RWPE1 (cell line): ENCODE measurements at regions not wholly inside any gene's neighbourhood (a gene's known extent, or its start where the extent isn't known, plus 50 kb on each side); places are given as distances from the start of the nearest gene placed in this dataset.

Experiments
- CTCF ChIA-PET: fragments of 350-600 bp; sonication (Branson Sonifier 250); formaldehyde crosslinking; extraction: SDS; loops from one replicate; lab custom pipeline; 2021; lab: Yijun Ruan, JAX
- POLR2A ChIA-PET: fragments of 400-600 bp; formaldehyde crosslinking; extraction: SDS; loops from one replicate; lab custom pipeline; 2020; ENCODE audit warnings: antibody characterized with exemption; ENCODE audit not compliant: low non-redundant PET; lab: Yijun Ruan, JAX
- DNase-seq: peaks from one replicate; pipeline ENCODE4 v3.0.0; 2012; ENCODE audit warnings: low spot score
- H3K27ac ChIP-seq: fragments of 450-650 bp; 2 replicates; pipeline ENCODE4 v1.5.1; 2017
- TF ChIP-seq, protein P1 (sequence below): fragments of 450-650 bp; conservative IDR thresholded peaks from 2 replicates; pipeline ENCODE4 v1.5.1; 2017; ENCODE audit warnings: low read depth, mild to moderate bottlenecking

DNA sequence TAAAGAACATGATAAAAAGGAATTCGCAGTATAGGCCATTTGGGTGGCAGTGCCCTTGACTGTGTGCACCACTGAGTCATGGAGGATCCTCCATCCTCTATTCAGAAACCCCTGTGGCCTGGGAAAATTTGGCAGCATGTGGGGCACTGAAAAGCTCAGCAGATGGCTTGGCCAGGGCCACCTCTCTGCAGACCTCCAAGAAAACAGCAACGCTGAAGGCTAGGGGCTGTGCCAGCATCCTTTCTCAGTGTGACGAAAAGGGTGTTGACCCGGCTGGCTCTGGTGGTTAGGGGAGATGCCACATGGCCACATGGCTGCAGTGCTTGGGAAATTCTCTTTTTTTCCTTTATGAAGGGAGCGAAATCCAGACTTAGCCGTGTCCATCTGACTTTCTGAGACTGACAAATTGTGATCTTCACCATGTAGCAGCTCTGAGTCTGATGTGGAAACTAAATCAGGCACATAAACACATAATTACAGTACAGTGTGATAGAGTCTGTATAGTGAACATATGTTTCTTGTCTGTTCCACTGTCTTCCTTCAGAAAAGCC is 178.0 kb downstream of the KCTD12 start:
- CTCF ChIA-PET, result interaction anchor here (0.6 kb wide), 1 partner anchor 238 kb away, joined by 3 read pairs; no protein-coding TSS in a partner anchor
- TF ChIP-seq, protein P1, sequence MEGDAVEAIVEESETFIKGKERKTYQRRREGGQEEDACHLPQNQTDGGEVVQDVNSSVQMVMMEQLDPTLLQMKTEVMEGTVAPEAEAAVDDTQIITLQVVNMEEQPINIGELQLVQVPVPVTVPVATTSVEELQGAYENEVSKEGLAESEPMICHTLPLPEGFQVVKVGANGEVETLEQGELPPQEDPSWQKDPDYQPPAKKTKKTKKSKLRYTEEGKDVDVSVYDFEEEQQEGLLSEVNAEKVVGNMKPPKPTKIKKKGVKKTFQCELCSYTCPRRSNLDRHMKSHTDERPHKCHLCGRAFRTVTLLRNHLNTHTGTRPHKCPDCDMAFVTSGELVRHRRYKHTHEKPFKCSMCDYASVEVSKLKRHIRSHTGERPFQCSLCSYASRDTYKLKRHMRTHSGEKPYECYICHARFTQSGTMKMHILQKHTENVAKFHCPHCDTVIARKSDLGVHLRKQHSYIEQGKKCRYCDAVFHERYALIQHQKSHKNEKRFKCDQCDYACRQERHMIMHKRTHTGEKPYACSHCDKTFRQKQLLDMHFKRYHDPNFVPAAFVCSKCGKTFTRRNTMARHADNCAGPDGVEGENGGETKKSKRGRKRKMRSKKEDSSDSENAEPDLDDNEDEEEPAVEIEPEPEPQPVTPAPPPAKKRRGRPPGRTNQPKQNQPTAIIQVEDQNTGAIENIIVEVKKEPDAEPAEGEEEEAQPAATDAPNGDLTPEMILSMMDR, result no peak
- H3K27ac ChIP-seq, result no peak overlapping the region
- POLR2A ChIA-PET, result no interaction called here
- no peak for DNase-seq

DNA sequence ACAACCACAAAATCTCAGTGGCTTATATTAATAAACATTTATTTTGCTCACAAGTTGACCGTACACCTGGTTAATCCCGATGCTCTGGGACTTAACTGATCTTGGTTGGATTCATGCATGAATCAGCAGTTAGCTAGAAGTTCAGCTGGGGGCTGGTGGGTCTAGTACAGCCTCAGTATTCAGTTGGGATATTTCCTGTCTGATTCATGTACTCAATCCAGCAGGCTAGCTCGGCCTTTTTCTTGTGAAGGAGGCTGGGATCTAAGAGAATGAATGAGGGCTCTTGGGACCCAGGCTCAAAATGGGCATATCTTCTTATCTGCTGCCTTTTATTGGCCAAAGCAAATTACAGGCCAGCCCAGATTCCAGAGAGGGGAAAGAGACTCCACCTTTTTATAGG is 178.8 kb downstream of the KCTD12 start:
- no peak overlapping the region for H3K27ac ChIP-seq
- DNase-seq, result no peak
- CTCF ChIA-PET, result no interaction called here
- POLR2A ChIA-PET, result no interaction called here
- TF ChIP-seq, protein P1, result no peak

DNA sequence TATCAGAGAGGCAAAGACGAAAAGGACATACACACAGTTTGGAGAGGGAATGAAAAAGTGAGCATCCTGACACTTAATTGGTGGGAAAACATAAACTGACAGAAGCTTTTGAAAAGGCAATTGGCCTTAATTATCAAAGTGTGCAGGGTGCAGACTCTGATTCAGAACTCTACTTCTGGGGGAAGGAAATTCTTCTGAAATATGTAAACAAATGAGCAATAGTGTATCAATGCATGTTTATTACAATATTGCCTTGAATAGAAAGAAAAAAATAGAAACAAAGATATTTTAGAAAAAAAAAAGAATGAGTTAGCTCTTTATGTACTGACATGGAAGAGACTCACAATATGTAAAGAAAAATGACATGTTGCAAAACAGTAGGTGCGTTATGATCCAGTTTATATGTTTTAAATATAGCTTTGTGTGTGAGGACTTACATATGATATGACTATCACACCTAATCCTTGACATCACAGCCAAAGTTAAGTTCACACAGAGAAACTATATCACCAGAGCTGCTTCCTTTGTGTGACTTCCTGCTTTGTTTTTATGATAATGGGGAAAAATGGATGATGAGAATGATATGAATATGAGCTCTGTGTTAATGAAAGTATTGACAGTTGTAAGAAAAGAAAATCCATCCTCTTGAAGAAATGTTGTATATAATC is 182.4 kb downstream of the KCTD12 start:
- POLR2A ChIA-PET, result no interaction called here
- no peak overlapping the region for H3K27ac ChIP-seq
- TF ChIP-seq, protein P1, result no peak
- CTCF ChIA-PET, result interaction anchor here (0.6 kb wide), 3 partner anchors 30 to 323 kb away, joined by 3 to 6 read pairs (median 5); no protein-coding TSS in a partner anchor
- no peak for DNase-seq

DNA sequence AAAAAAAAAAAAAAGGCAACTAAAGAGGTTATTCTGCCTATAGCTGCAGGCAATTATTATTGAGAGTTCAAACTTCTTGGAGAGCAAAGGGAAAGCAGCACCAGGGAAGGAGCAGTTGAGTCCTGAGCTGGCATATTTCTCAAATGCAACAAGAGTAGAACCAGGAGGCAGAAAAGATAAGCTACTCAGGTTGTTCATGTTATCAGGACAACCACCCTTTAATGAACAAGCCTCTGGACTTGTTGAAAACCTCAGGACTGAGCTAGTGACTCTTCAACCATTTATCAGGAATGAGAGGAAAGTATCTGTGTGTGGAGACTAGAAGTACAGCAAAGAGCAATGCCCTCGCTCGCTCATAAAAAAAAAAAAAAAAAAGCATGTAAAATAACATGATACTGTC is 183.0 kb downstream of the KCTD12 start:
- DNase-seq, result no peak
- CTCF ChIA-PET, result no interaction called here
- TF ChIP-seq, protein P1, result no peak
- POLR2A ChIA-PET, result no interaction called here
- H3K27ac ChIP-seq, result no peak overlapping the region

DNA sequence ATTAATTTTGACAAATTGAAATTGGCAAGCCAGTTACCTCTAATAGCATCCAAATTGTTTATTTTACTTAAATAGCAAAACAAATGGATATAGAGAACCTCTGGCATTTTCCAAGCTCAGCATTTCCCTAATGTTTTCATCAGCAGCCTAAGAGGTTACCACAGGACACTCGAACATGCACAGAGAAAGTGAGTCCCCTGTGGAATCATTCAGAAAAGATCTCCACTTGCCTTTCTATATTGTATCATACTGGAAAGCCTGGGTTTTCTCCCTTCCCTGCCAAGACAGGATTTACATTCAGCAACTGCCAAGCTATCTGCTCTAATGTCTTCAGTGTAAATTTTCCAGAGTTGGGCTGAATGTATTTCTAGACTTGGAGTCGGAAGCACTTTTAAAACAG is 188.9 kb downstream of the KCTD12 start:
- ChIA-PET CTCF (no interaction called here), POLR2A (no interaction called here)
- TF ChIP-seq, protein P1, result no peak

DNA sequence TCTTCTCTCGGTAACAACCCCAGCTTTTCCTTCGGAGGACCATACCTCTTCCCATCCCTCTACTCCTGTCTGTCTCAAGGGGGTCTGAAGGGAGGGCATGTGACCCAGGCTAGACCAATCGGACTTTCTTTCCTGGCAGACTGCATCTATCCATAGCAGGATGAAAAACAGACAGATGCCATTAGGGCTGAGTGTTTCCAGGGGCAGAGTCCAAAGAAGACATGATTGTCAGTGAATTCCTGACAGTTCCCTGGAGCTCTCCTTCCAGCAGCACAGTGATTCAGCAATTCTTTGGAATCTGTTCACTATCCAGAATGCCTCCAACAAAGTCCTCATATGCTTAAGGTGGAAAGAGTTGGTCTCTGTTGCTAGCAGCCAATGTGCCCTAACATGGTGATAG is 189.8 kb downstream of the KCTD12 start:
- ChIA-PET POLR2A (no interaction called here), CTCF (interaction anchor here (0.9 kb wide), 1 partner anchor 18 kb away, joined by 5 read pairs; no protein-coding TSS in a partner anchor)
- TF ChIP-seq, protein P1, result no peak
- no peak overlapping the region for H3K27ac ChIP-seq
- DNase-seq, result no peak

More for the DNA sequence above, 188.9 kb downstream of the KCTD12 start:
- no peak for DNase-seq
- no peak overlapping the region for H3K27ac ChIP-seq
